Daoy (cell line): ENCODE measurements at regions not wholly inside any gene's neighbourhood (a gene's known extent, or its start where the extent isn't known, plus 50 kb on each side); places are given as distances from the start of the nearest gene placed in this dataset.
"Not testable (repeated sequence)": the region's sequence is repeated elsewhere in the genome, so short reads cannot be mapped to it uniquely, and the experiment has no call there.

Source experiments
- DNase-seq: peaks from one replicate; pipeline ENCODE4 v3.0.0-alpha.2; 2015; ENCODE audit warnings: low read depth

- DNase-seq, result not testable (repeated sequence)
Observed at GRCh38 chr9:62526306-62526705, 1336.5 kb downstream of the SPATA31A7 start.

- DNase-seq, result not testable (repeated sequence)
Observed at GRCh38 chr9:62532162-62532776, 1342.4 kb downstream of the SPATA31A7 start.

- DNase-seq, result not testable (repeated sequence)
Observed at GRCh38 chr9:62532777-62533173, 1342.9 kb downstream of the SPATA31A7 start.

GRCh38 chr9:62550539-62550938, 1360.7 kb downstream of the SPATA31A7 start:
- DNase-seq, result not testable (repeated sequence)

- DNase-seq, result not testable (repeated sequence)
Observed at GRCh38 chr9:62560603-62561002, 1370.8 kb downstream of the SPATA31A7 start.

DNA sequence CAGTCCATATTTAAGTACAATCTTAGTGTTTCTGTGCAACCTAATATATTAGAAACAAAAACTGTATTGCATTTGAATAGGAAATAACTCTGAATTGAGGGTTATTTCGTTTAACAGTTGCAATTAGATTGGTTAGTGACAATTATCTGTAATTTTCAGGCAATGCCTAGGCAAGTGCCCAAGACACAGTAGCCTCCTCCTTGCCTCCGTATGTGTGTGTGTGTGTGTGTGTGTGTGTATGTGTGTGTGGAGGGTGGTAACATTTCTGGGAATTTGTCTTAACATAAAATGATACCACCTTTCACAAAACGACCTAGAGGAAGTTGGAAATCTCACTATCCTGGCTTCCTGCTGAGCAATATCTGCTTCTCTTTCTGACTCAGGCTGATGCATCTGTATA, 1375.3 kb downstream of the SPATA31A7 start:
- not testable (repeated sequence) for DNase-seq

- not testable (repeated sequence) for DNase-seq
Observed at GRCh38 chr9:62566430-62566829, 1376.6 kb downstream of the SPATA31A7 start.

- DNase-seq, result peak; percentile 0
Observed at GRCh38 chr9:62597128-62597527, 1407.3 kb downstream of the SPATA31A7 start.
